Neural crest cell (in vitro differentiated cells): ENCODE measurements at regions not wholly inside any gene's neighbourhood (a gene's known extent, or its start where the extent isn't known, plus 50 kb on each side); places are given as distances from the start of the nearest gene placed in this dataset.
A peak's percentile ranks its signal among the peaks of the same experiment; 100 is the strongest.

Source experiments
- DNase-seq: peaks from one replicate; pipeline ENCODE4 v3.0.0; 2021; ENCODE audit warnings: low read depth, mixed read lengths, low spot score
- H3K27ac Mint-ChIP-seq: one replicate; pipeline ENCODE4 v1.8.0; 2021; ENCODE audit warnings: mild to moderate bottlenecking, mixed read lengths; ENCODE audit not compliant: unreplicated experiment
- H3K27me3 Mint-ChIP-seq: 2 replicates; pipeline ENCODE4 v1.8.0; 2021; ENCODE audit warnings: low read depth, mild to moderate bottlenecking, mixed read lengths
- H3K36me3 Mint-ChIP-seq: 2 replicates; pipeline ENCODE4 v1.8.0; 2021; ENCODE audit warnings: low read depth, mild to moderate bottlenecking, mixed read lengths
- H3K4me1 Mint-ChIP-seq: 2 replicates; pipeline ENCODE4 v1.8.0; 2021; ENCODE audit warnings: mixed read lengths
- H3K4me3 Mint-ChIP-seq: one replicate; pipeline ENCODE4 v1.8.0; 2021; ENCODE audit warnings: mild to moderate bottlenecking, mixed read lengths
- H3K9me3 Mint-ChIP-seq: 2 replicates; pipeline ENCODE4 v1.8.0; 2021; ENCODE audit warnings: mixed read lengths
- CTCF ChIP-seq: fragments of 200-600 bp; sonication (generic); conservative IDR thresholded peaks from 2 replicates; pipeline ENCODE4 v1.5.0; 2021; ENCODE audit warnings: antibody characterized with exemption, mild to moderate bottlenecking

- H3K36me3 Mint-ChIP-seq: no peaks in the 10 kb centered on the region
- no peaks in the 10 kb centered on the region for H3K9me3 Mint-ChIP-seq
- peaks cover 17% of the 10 kb centered on the region for H3K4me1 Mint-ChIP-seq
- peak; percentile 100 for TF ChIP-seq CTCF
- no peak overlapping the region for H3K27ac Mint-ChIP-seq
- H3K27me3 Mint-ChIP-seq: peaks cover 34% of the 10 kb centered on the region
- peak overlapping the region; percentile 39 for H3K4me3 Mint-ChIP-seq
- peak; percentile 94 for DNase-seq
These were observed 64.4 kb upstream of the TM9SF2 start for GRCh38 chr13:99436686-99437416.

- peaks cover 7% of the 10 kb centered on the region for H3K4me1 Mint-ChIP-seq
- H3K4me3 Mint-ChIP-seq: no peak overlapping the region
- no peaks in the 10 kb centered on the region for H3K36me3 Mint-ChIP-seq
- H3K9me3 Mint-ChIP-seq: no peaks in the 10 kb centered on the region
- no peak overlapping the region for H3K27ac Mint-ChIP-seq
- H3K27me3 Mint-ChIP-seq: peaks cover 36% of the 10 kb centered on the region
- no peak for DNase-seq
- no peak for TF ChIP-seq CTCF
These were observed 62.2 kb upstream of the TM9SF2 start for GRCh38 chr13:99439048-99439447.

GRCh38 chr13:99439850-99440604 lies 61.2 kb upstream of the TM9SF2 start:
- Mint-ChIP-seq H3K4me1 (peaks cover 7% of the 10 kb centered on the region), H3K27ac (no peak overlapping the region), H3K9me3 (no peaks in the 10 kb centered on the region), H3K4me3 (no peak overlapping the region), H3K27me3 (peaks cover 36% of the 10 kb centered on the region), H3K36me3 (no peaks in the 10 kb centered on the region)
- no peak for TF ChIP-seq CTCF
- no peak for DNase-seq

- H3K4me3 Mint-ChIP-seq: no peak overlapping the region
- H3K27me3 Mint-ChIP-seq: peaks cover 36% of the 10 kb centered on the region
- TF ChIP-seq CTCF: peak; percentile 98
- no peak overlapping the region for H3K27ac Mint-ChIP-seq
- peak; percentile 53 for DNase-seq
- H3K36me3 Mint-ChIP-seq: no peaks in the 10 kb centered on the region
- no peaks in the 10 kb centered on the region for H3K4me1 Mint-ChIP-seq
- no peaks in the 10 kb centered on the region for H3K9me3 Mint-ChIP-seq
These were observed 58.9 kb upstream of the TM9SF2 start for GRCh38 chr13:99442273-99442895.

- Mint-ChIP-seq H3K4me1 (no peaks in the 10 kb centered on the region), H3K9me3 (no peaks in the 10 kb centered on the region), H3K27me3 (peaks cover 10% of the 10 kb centered on the region), H3K27ac (no peak overlapping the region), H3K36me3 (no peaks in the 10 kb centered on the region), H3K4me3 (no peak overlapping the region)
- DNase-seq: no peak
- TF ChIP-seq CTCF: peak; percentile 33
These were observed 55.0 kb upstream of the TM9SF2 start for GRCh38 chr13:99446242-99446641.
